ENCODE measurements at regions not wholly inside any gene's neighbourhood (a gene's known extent, or its start where the extent isn't known, plus 50 kb on each side); places are given as distances from the start of the nearest gene placed in this dataset.
"Not testable (repeated sequence)": the region's sequence is repeated elsewhere in the genome, so short reads cannot be mapped to it uniquely, and the experiment has no call there.

DNA sequence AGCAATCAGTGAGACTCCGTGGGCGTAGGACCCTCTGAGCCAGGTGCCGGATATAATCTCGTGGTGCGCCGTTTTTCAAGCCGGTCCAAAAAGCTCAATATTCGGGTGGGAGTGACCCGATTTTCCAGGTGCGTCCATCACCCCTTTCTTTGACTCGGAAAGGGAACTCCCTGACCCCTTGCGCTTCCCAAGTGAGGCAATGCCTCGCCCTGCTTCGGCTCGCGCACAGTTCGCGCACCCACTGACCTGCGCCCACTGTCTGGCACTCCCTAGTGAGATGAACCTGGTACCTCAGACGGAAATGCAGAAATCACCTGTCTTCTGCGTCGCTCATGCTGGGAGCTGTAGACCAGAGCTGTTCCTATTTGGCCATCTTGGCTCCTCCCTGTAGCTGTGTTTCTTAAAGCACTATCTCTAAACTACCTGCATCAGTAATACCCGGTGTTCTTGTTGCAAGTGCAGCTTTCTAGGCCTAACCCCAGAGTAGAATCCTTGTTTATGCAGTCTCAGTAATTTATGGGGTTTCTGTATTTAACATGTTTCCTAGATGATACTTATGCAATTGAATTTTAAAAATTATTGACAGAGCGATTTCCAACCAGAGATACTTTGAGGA is 447.5 kb upstream of the LRRC7 start:
- TF ChIP-seq GABPA (IDR thresholded peaks at IDR 0.05; ENCODE audit: low read depth); EZH2phosphoT487 (IDR thresholded peaks at IDR 0.05; ENCODE audit: borderline replicate concordance, low read depth); TAF1 (IDR thresholded peaks at IDR 0.05; ENCODE audit: borderline replicate concordance, low read depth, low read length); FOXM1 (IDR thresholded peaks at IDR 0.05; ENCODE audit: low read depth): not testable (repeated sequence)
- TF ChIP-seq, protein P1, sequence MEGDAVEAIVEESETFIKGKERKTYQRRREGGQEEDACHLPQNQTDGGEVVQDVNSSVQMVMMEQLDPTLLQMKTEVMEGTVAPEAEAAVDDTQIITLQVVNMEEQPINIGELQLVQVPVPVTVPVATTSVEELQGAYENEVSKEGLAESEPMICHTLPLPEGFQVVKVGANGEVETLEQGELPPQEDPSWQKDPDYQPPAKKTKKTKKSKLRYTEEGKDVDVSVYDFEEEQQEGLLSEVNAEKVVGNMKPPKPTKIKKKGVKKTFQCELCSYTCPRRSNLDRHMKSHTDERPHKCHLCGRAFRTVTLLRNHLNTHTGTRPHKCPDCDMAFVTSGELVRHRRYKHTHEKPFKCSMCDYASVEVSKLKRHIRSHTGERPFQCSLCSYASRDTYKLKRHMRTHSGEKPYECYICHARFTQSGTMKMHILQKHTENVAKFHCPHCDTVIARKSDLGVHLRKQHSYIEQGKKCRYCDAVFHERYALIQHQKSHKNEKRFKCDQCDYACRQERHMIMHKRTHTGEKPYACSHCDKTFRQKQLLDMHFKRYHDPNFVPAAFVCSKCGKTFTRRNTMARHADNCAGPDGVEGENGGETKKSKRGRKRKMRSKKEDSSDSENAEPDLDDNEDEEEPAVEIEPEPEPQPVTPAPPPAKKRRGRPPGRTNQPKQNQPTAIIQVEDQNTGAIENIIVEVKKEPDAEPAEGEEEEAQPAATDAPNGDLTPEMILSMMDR (IDR thresholded peaks at IDR 0.05): not testable (repeated sequence)
- TF ChIP-seq, protein P2, sequence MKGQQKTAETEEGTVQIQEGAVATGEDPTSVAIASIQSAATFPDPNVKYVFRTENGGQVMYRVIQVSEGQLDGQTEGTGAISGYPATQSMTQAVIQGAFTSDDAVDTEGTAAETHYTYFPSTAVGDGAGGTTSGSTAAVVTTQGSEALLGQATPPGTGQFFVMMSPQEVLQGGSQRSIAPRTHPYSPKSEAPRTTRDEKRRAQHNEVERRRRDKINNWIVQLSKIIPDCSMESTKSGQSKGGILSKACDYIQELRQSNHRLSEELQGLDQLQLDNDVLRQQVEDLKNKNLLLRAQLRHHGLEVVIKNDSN (IDR thresholded peaks at IDR 0.05; ENCODE audit: borderline replicate concordance, low read depth): not testable (repeated sequence)

All from SK-N-SH (cell line).